ENCODE measurements at regions not wholly inside any gene's neighbourhood (a gene's known extent, or its start where the extent isn't known, plus 50 kb on each side); places are given as distances from the start of the nearest gene placed in this dataset.

- CTCF ChIA-PET, result interaction anchor here (0.6 kb wide), 1 partner anchor 348 kb away, joined by 3 read pairs; no protein-coding TSS in a partner anchor
- Histone ChIP-seq H3F3A (replicated peaks; ENCODE audit: insufficient read depth) (no peaks in the 10 kb centered on the region), H4K20me1 (ENCODE audit: insufficient read depth) (no peaks in the 10 kb centered on the region), H3K36me3 (replicated peaks in 1 of 2; ENCODE audit: control insufficient read depth in 1 of 2, insufficient read depth in 2 of 2, low read length in 1 of 2) (no peaks in the 10 kb centered on the region), H3K79me2 (ENCODE audit: insufficient read depth) (no peaks in the 10 kb centered on the region), H3K4me1 (ENCODE audit: control insufficient read depth in 1 of 2, insufficient read depth in 2 of 2, low read depth in 1 of 2, low read length in 1 of 2) (no peaks in the 10 kb centered on the region), H3K27me3 (ENCODE audit: insufficient read depth) (no peaks in the 10 kb centered on the region), H3K9me2 (no peaks in the 10 kb centered on the region), H3K9me3 (no peaks in the 10 kb centered on the region), H3K9ac (no peak overlapping the region), H2AFZ (ENCODE audit: low read depth) (no peak overlapping the region), H3K4me3 (ENCODE audit: low read depth in 2 of 2, low read length in 1 of 2) (no peak overlapping the region), H3K4me2 (no peak overlapping the region), H3K27ac (ENCODE audit: low read depth in 2 of 2, low read length in 1 of 2) (no peak overlapping the region)
- no peak for DNase-seq
- POLR2A ChIA-PET, result no interaction called here
- 57% methylated on average over 5 of the region's 5 CpGs for WGBS (ENCODE audit: low lambda C conversion rate)
- TF ChIP-seq GABPA (IDR thresholded peaks at IDR 0.05; ENCODE audit: low read depth) (no peak), NRF1 (IDR thresholded peaks at IDR 0.05; ENCODE audit: low read depth, low read length) (no peak), FOSL2 (IDR thresholded peaks at IDR 0.05; ENCODE audit: borderline replicate concordance, low read depth) (no peak), POLR2AphosphoS5 (IDR thresholded peaks at IDR 0.05; ENCODE audit: low read depth, low read length) (no peak)
These were observed 464.1 kb upstream of the TRAM1L1 start for GRCh38 chr4:117549524-117549923.

- no peak overlapping the region for H3K9ac ChIP-seq
- H3K36me3 ChIP-seq (replicated peaks in 1 of 2; ENCODE audit: control insufficient read depth in 1 of 2, insufficient read depth in 2 of 2, low read length in 1 of 2), result no peaks in the 10 kb centered on the region
- no peaks in the 10 kb centered on the region for H3K9me3 ChIP-seq
- no peak overlapping the region for H3K4me2 ChIP-seq
- H3K4me1 ChIP-seq (ENCODE audit: control insufficient read depth in 1 of 2, insufficient read depth in 2 of 2, low read depth in 1 of 2, low read length in 1 of 2), result no peaks in the 10 kb centered on the region
- POLR2A ChIA-PET, result no interaction called here
- TF ChIP-seq, protein P1, sequence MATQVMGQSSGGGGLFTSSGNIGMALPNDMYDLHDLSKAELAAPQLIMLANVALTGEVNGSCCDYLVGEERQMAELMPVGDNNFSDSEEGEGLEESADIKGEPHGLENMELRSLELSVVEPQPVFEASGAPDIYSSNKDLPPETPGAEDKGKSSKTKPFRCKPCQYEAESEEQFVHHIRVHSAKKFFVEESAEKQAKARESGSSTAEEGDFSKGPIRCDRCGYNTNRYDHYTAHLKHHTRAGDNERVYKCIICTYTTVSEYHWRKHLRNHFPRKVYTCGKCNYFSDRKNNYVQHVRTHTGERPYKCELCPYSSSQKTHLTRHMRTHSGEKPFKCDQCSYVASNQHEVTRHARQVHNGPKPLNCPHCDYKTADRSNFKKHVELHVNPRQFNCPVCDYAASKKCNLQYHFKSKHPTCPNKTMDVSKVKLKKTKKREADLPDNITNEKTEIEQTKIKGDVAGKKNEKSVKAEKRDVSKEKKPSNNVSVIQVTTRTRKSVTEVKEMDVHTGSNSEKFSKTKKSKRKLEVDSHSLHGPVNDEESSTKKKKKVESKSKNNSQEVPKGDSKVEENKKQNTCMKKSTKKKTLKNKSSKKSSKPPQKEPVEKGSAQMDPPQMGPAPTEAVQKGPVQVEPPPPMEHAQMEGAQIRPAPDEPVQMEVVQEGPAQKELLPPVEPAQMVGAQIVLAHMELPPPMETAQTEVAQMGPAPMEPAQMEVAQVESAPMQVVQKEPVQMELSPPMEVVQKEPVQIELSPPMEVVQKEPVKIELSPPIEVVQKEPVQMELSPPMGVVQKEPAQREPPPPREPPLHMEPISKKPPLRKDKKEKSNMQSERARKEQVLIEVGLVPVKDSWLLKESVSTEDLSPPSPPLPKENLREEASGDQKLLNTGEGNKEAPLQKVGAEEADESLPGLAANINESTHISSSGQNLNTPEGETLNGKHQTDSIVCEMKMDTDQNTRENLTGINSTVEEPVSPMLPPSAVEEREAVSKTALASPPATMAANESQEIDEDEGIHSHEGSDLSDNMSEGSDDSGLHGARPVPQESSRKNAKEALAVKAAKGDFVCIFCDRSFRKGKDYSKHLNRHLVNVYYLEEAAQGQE (IDR thresholded peaks at IDR 0.05; ENCODE audit: low read depth, low read length), result no peak
- TF ChIP-seq IRF3 (IDR thresholded peaks at IDR 0.05; ENCODE audit: low read depth, low read length), result no peak
- no peak for TF ChIP-seq GATA2 (CRISPR knock-in tag; IDR thresholded peaks at IDR 0.05)
- no peak for TF ChIP-seq TAF1 (IDR thresholded peaks at IDR 0.05; ENCODE audit: borderline replicate concordance, low read depth, low read length)
- no peak for TF ChIP-seq RFX5 (IDR thresholded peaks at IDR 0.05; ENCODE audit: low read length)
- no peak for TF ChIP-seq YY1 (IDR thresholded peaks at IDR 0.05; ENCODE audit: low read depth)
- no peak for TF ChIP-seq RAD21 (IDR thresholded peaks at IDR 0.05; ENCODE audit: low read length)
- H3K27me3 ChIP-seq (ENCODE audit: insufficient read depth), result no peaks in the 10 kb centered on the region
- H3F3A ChIP-seq (replicated peaks; ENCODE audit: insufficient read depth), result no peaks in the 10 kb centered on the region
- H3K27ac ChIP-seq (ENCODE audit: low read depth in 2 of 2, low read length in 1 of 2), result no peak overlapping the region
- no peaks in the 10 kb centered on the region for H4K20me1 ChIP-seq (ENCODE audit: insufficient read depth)
- H3K4me3 ChIP-seq (ENCODE audit: low read depth in 2 of 2, low read length in 1 of 2), result no peak overlapping the region
- no peak overlapping the region for H2AFZ ChIP-seq (ENCODE audit: low read depth)
- CTCF ChIA-PET, result interaction anchor here (0.6 to 1.0 kb wide), 2 partner anchors 9 to 348 kb away, joined by 3 read pairs; no protein-coding TSS in a partner anchor
- H3K9me2 ChIP-seq, result no peaks in the 10 kb centered on the region
- DNase-seq, result no peak
- no peaks in the 10 kb centered on the region for H3K79me2 ChIP-seq (ENCODE audit: insufficient read depth)
- 43% methylated on average over 2 of the region's 2 CpGs for WGBS (ENCODE audit: low lambda C conversion rate)
These were observed 464.7 kb upstream of the TRAM1L1 start for GRCh38 chr4:117550085-117550484.

Data from SK-N-SH (cell line).